Left renal pelvis (tissue), 4 donors: ENCODE measurements at regions not wholly inside any gene's neighbourhood (a gene's known extent, or its start where the extent isn't known, plus 50 kb on each side); places are given as distances from the start of the nearest gene placed in this dataset.

Source experiments
- DNase-seq, 4 donors: peaks; one replicate each; pipeline ENCODE4 v3.0.0-alpha.2; 2013; ENCODE audit warnings: low read depth in 4 of 4, low spot score in 3 of 4

DNA sequence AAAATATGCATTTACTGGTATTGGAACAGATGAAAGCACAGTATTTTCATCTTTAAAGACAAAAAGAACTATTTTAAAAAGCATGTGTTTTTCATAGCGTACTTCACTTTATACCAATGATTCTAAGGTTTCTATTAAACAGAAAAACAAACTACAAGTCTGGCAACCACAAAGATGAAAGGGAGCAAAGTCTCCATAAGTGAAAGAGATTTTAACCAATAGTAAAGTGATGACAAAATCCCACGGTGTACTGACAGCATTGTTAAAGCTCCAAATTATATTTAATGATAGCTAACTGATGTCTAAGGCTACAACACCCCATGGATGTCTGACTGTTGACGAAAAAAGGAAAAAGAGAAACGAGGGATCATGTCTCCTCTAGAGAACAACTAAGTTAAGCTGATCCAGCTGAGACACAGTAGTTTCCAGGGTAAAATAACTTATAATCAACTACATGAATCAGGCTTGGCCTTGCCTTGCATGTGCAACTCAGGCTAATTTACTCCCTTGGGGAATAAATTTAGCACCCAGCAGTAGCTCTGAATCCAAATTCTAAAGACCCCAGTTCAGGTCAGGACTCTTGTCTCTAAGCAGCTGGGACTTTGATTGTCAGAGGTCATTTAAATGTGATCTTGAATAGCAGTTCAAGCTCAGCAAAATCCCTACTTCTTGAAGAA lies 56.0 kb upstream of the TAB2 start:
- no peak for DNase-seq

DNA sequence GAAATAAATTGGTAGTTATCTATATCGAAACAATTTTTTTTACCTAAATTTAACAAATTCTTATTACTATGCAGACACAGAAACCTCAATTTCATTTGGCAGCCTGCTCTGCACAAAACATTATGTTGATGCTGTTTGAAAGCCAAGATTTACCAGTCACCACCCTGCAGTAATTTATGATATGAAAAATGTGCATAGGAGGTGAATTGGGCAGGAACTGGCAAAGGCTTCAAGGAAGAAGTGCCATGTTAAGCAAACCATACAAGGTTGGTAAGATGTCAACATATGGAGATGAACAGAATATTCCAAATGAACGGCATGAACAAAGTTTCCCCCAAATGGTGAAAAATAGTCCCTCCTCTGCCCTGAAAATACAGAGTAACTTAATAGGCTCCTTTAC lies 54.2 kb upstream of the TAB2 start:
- DNase-seq = no peak

DNA sequence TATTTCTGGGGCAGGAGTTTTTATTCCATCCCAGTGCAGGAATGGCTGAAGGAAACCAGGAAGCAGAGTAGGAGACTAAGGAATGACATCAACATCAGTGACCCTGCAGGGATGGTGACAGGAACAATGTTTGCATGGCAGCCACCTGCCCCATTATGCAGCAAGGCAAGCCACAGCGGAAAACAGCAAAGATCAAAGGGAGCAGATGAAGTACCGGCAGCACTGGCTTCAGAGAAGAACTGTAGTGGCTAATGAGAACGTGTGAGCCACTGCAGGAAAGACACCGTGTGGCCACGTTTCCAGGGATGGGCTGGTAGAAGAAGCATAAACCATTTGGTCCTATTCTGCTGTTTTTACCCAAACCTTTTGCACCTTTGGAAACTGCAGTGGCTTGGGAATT lies 52.9 kb upstream of the TAB2 start:
- no peak for DNase-seq

- no peak for DNase-seq
Observed at GRCh38 chr6:149265945-149266344, 51.6 kb upstream of the TAB2 start.

DNA sequence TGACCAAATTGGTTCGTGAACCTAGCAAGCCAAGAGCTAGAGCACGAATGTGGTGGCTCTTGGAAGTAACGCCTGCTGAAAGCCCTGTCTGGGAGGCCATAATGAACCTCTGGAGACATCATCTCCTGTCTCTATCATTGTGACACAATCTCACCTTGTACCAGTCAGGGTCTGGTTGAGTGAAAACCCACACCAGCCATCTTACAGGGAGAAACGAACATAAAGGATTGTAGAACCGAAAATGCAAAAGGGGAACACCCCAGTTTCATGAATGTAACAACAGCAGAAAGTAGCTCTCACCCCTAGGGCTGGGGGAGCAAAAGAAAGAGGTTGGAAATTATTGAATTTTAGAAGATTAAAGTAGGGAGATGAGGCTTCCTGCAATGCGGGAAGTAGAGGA lies 50.9 kb upstream of the TAB2 start:
- DNase-seq = no peak

DNA sequence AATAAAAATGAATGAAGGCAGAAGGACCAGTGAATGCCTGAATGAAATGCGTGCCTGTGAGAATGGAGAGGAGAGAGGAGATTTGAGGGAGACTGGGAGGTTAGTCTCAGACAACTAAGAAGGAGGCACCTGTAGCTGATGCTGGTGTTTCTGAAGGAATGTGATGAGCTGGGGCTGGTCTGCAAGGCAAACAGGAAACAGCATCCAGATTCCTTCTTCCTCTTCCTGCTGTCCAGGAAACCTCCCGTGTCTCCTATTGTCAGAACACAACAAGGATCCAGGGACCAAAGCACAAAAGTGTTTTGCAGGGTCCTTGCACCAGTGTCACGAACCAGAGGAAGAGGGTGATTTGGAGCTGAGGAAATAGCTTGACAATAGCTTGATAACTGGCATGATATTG lies 50.4 kb upstream of the TAB2 start:
- DNase-seq = no peak

GRCh38 chr6:149267513-149268043 lies 49.9 kb upstream of the TAB2 start:
- DNase-seq = no peak
